Mucosa of descending colon (tissue), 3 donors: ENCODE measurements at regions not wholly inside any gene's neighbourhood (a gene's known extent, or its start where the extent isn't known, plus 50 kb on each side); places are given as distances from the start of the nearest gene placed in this dataset.

ENCODE experiments used
- ATAC-seq: fragments of 200-7000 bp; cut with Tn5 transposase; one replicate; pipeline ENCODE4 v1.9.1; 2020; ENCODE audit warnings: mild to moderate bottlenecking, moderate library complexity
- DNase-seq, 3 donors: peaks; one replicate each; pipeline ENCODE4 v3.0.0-alpha.2; 2020
- H3K36me3 ChIP-seq: fragments of 200-600 bp; one replicate; pipeline ENCODE4 v1.8.0; 2021; ENCODE audit warnings: low read depth, mild to moderate bottlenecking
- H3K4me1 ChIP-seq: fragments of 200-600 bp; one replicate; pipeline ENCODE4 v1.8.0; 2021; ENCODE audit warnings: low read depth, mild to moderate bottlenecking
- H3K4me3 ChIP-seq: fragments of 200-600 bp; one replicate; pipeline ENCODE4 v1.8.0; 2021; ENCODE audit warnings: mild to moderate bottlenecking
- H3K9me3 ChIP-seq: fragments of 200-600 bp; one replicate; pipeline ENCODE4 v1.8.0; 2021; ENCODE audit warnings: mild to moderate bottlenecking
- intact Hi-C, 2 donors: fragments of 100-400 bp; cut with DNase I in 1 of 2; cut with micrococcal nuclease in 1 of 2; formaldehyde crosslinking; loops; one replicate each; pipeline versions ENCODE4 v1.11.0 to v1.11.1; 2022; cut with DNase I, micrococcal nuclease
- TF ChIP-seq, protein P1 (sequence below): fragments of 200-600 bp; IDR thresholded peaks from one replicate; pipeline ENCODE4 v1.8.0; 2022; ENCODE audit warnings: antibody characterized with exemption, mild to moderate bottlenecking
- donor health status: DM: no; HTN: no; CAD: no; lungs with moderate emphysema.
- donor health status: DM: no; HTN: no; CAD: no.
- donor health status: DM: no; HTN: yes; CAD: no.

GRCh38 chr10:47078393-47079203 is 167.4 kb downstream of the PTPN20 start:
- intact Hi-C loops = no loop called here
- DNase-seq (no peak), ATAC-seq (no peak)
- TF ChIP-seq, protein P1, sequence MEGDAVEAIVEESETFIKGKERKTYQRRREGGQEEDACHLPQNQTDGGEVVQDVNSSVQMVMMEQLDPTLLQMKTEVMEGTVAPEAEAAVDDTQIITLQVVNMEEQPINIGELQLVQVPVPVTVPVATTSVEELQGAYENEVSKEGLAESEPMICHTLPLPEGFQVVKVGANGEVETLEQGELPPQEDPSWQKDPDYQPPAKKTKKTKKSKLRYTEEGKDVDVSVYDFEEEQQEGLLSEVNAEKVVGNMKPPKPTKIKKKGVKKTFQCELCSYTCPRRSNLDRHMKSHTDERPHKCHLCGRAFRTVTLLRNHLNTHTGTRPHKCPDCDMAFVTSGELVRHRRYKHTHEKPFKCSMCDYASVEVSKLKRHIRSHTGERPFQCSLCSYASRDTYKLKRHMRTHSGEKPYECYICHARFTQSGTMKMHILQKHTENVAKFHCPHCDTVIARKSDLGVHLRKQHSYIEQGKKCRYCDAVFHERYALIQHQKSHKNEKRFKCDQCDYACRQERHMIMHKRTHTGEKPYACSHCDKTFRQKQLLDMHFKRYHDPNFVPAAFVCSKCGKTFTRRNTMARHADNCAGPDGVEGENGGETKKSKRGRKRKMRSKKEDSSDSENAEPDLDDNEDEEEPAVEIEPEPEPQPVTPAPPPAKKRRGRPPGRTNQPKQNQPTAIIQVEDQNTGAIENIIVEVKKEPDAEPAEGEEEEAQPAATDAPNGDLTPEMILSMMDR = no peak
- Histone ChIP-seq H3K9me3 (no peaks in the 10 kb centered on the region), H3K36me3 (no peaks in the 10 kb centered on the region), H3K4me3 (no peak overlapping the region), H3K4me1 (no peaks in the 10 kb centered on the region)

- Histone ChIP-seq H3K36me3 (no peaks in the 10 kb centered on the region), H3K9me3 (no peaks in the 10 kb centered on the region), H3K4me1 (no peaks in the 10 kb centered on the region), H3K4me3 (no peak overlapping the region)
- TF ChIP-seq, protein P1 = no peak
- intact Hi-C loops = no loop called here
- ATAC-seq = no peak
- DNase-seq = no peak
Observed at GRCh38 chr10:47079204-47079580, 168.0 kb downstream of the PTPN20 start.

- H3K36me3 ChIP-seq = no peaks in the 10 kb centered on the region
- intact Hi-C loops = no loop called here
Observed at GRCh38 chr10:47081264-47081663, 170.0 kb downstream of the PTPN20 start.

GRCh38 chr10:47082055-47082784 is 171.0 kb downstream of the PTPN20 start:
- H3K4me1 ChIP-seq = no peaks in the 10 kb centered on the region
- ATAC-seq (no peak), DNase-seq (no peak)
- H3K9me3 ChIP-seq = no peaks in the 10 kb centered on the region
- no peak overlapping the region for H3K4me3 ChIP-seq
- TF ChIP-seq, protein P1 = no peak
- no peaks in the 10 kb centered on the region for H3K36me3 ChIP-seq
- intact Hi-C loops = no loop called here

More at GRCh38 chr10:47081264-47081663, 170.0 kb downstream of the PTPN20 start:
- DNase-seq (no peak), ATAC-seq (no peak)
- Histone ChIP-seq H3K4me3 (no peak overlapping the region), H3K9me3 (no peaks in the 10 kb centered on the region), H3K4me1 (no peaks in the 10 kb centered on the region)
- TF ChIP-seq, protein P1 = no peak

GRCh38 chr10:47087667-47088066 is 176.4 kb downstream of the PTPN20 start:
- Histone ChIP-seq H3K4me3 (no peak overlapping the region), H3K4me1 (no peaks in the 10 kb centered on the region), H3K9me3 (no peaks in the 10 kb centered on the region), H3K36me3 (no peaks in the 10 kb centered on the region)
- intact Hi-C loops = no loop called here
- TF ChIP-seq, protein P1 = no peak
- no peak for DNase-seq
- no peak for ATAC-seq
